OCI-LY1 (cell line): ENCODE measurements at regions not wholly inside any gene's neighbourhood (a gene's known extent, or its start where the extent isn't known, plus 50 kb on each side); places are given as distances from the start of the nearest gene placed in this dataset.

Source experiments
- EZH2 ChIP-seq: fragments of 200-600 bp; sonication (generic), shearing (Covaris generic); IDR thresholded peaks from 2 replicates; pipeline ENCODE4 v1.8.0; 2017; ENCODE audit warnings: borderline replicate concordance, mixed run types, mild to moderate bottlenecking, antibody characterized with exemption, low read length, moderate library complexity, mixed read lengths
- TF ChIP-seq, protein P1 (sequence below): fragments of 200-600 bp; sonication (generic), shearing (Covaris generic); IDR thresholded peaks from 2 replicates; pipeline ENCODE4 v1.5.1; 2017; ENCODE audit warnings: mild to moderate bottlenecking, antibody characterized with exemption, low read length, moderate library complexity, mixed read lengths

- TF ChIP-seq, protein P1, sequence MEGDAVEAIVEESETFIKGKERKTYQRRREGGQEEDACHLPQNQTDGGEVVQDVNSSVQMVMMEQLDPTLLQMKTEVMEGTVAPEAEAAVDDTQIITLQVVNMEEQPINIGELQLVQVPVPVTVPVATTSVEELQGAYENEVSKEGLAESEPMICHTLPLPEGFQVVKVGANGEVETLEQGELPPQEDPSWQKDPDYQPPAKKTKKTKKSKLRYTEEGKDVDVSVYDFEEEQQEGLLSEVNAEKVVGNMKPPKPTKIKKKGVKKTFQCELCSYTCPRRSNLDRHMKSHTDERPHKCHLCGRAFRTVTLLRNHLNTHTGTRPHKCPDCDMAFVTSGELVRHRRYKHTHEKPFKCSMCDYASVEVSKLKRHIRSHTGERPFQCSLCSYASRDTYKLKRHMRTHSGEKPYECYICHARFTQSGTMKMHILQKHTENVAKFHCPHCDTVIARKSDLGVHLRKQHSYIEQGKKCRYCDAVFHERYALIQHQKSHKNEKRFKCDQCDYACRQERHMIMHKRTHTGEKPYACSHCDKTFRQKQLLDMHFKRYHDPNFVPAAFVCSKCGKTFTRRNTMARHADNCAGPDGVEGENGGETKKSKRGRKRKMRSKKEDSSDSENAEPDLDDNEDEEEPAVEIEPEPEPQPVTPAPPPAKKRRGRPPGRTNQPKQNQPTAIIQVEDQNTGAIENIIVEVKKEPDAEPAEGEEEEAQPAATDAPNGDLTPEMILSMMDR: no peak
- TF ChIP-seq EZH2: no peak
Observed at GRCh38 chr4:27316176-27316575, 455.5 kb downstream of the STIM2 start.
